ENCODE measurements at regions not wholly inside any gene's neighbourhood (a gene's known extent, or its start where the extent isn't known, plus 50 kb on each side); places are given as distances from the start of the nearest gene placed in this dataset.
"Not testable (repeated sequence)": the region's sequence is repeated elsewhere in the genome, so short reads cannot be mapped to it uniquely, and the experiment has no call there.

DNA sequence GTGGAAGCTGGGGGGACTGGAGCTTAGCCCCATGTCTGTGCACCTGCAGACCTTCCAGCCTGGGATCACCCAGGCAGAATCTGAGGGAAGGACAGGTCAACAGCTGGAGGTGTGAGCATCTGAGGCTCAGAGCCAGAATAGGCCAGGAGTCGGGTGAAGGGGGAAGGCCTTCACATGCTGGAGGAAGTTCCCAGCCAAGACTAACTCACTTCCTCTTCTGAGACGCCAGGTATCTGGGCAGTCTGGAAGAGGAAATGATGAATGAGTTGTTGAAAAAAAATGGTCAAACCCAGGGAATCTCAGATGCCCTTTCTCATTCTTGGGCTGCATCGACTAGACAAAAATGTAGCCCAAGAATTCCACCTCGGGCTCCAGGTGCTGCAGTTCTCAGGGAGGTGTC lies 73.6 kb upstream of the TIAM2 start:
- DNase-seq (ENCODE audit: low read depth), result no peak

GRCh38 chr6:154923199-154923869 lies 71.8 kb upstream of the TIAM2 start:
- no peak for DNase-seq (ENCODE audit: low read depth)

GRCh38 chr6:154925130-154925529 lies 70.0 kb upstream of the TIAM2 start:
- DNase-seq (ENCODE audit: low read depth), result no peak

DNA sequence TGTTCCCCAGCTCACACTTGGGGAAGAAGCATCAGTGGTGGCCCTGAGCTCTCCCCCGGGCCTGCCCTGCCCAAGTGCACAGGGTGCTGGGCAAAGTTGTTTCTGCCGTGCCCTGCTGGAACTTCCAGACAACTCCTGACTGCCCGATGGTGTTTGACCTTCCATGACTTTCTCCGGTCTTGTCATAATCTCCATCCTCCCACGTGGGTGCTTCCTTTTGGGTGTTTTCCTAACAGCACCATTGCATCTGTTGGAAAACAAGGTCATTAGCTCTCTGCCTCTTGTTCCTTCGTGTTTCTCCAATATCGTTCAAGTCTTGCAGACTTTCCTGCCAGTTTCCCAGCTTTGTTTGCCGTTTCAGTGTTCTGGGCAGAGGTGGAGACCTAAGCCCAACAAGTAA lies 68.7 kb upstream of the TIAM2 start:
- DNase-seq (ENCODE audit: low read depth), result no peak

GRCh38 chr6:154928325-154928922 lies 66.7 kb upstream of the TIAM2 start:
- peak; percentile 69 for DNase-seq (ENCODE audit: low read depth)

GRCh38 chr6:154930451-154930851 lies 64.7 kb upstream of the TIAM2 start:
- DNase-seq (ENCODE audit: low read depth), result no peak

GRCh38 chr6:154931711-154932424 lies 63.2 kb upstream of the TIAM2 start:
- no peak for DNase-seq (ENCODE audit: low read depth)

- peak; percentile 78 for DNase-seq (ENCODE audit: low read depth)
Measured at GRCh38 chr6:154932515-154933027, 62.5 kb upstream of the TIAM2 start.

- no peak for DNase-seq (ENCODE audit: low read depth)
Measured at GRCh38 chr6:154933181-154933827, 61.8 kb upstream of the TIAM2 start.

- no peak for DNase-seq (ENCODE audit: low read depth)
Measured at GRCh38 chr6:154937306-154938220, 57.6 kb upstream of the TIAM2 start.

DNA sequence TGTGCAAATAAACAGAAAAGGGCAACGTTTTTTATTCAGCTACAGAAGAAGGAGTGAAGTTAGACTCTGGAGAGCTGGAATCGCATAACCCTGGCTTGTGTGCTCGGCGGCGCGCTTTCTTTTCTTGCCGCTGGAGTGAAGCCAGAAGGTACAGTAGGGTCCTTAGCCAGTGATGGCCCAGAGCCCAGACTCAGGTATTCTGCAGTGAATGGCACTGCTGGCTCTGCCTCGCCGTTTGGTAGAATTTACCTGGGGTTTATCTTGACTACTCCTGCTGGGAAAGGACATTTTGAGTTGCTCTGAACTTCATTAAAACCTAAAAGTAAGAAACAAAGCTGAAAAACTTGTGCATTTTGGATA lies 56.9 kb upstream of the TIAM2 start:
- no peak for DNase-seq (ENCODE audit: low read depth)

DNA sequence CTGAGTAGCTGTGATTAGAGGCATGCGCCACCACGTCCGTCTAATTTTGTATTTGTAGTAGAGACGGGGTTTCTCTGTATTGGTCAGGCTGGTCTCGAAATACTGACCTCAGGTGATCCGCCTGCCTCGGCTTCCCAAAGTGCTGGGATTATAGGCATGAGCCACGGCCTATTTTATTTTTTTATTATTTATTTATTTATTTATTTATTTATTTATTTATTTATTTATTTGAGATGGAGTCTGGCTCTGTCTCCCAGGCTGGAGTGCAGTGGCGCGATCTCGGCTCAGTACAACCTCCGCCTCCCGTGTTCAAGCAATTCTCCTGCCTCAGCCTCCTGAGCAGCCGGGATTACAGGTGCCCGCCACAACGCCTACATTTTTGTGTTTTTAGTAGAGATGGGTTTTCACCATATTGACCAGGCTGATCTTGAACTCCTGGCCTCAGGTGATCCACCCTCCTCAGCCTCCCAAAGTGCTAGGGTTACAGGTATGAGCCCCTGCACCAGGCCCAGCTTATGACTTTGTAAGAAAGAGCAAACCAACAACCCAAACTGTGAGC lies 56.3 kb upstream of the TIAM2 start:
- not testable (repeated sequence) for DNase-seq (ENCODE audit: low read depth)

DNA sequence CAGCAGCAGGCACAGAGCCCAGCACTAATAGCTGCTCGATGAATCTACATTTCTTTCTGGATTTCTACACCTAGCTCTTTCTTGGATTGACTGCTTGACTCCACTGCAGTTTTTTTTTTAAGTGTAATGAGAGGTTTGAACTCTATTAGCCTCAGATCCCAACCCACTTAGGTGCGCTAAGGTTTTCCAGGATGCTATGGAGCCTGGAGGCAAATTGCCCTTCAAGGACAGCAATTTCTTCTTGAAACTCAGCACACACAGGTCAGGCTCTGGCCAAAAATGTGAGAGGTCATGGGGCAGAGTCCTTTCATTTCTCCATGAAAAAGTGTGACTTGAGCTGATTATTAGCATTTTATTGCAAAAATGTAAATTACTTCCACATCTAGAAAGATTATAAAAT lies 52.3 kb upstream of the TIAM2 start:
- DNase-seq (ENCODE audit: low read depth), result no peak

DNA sequence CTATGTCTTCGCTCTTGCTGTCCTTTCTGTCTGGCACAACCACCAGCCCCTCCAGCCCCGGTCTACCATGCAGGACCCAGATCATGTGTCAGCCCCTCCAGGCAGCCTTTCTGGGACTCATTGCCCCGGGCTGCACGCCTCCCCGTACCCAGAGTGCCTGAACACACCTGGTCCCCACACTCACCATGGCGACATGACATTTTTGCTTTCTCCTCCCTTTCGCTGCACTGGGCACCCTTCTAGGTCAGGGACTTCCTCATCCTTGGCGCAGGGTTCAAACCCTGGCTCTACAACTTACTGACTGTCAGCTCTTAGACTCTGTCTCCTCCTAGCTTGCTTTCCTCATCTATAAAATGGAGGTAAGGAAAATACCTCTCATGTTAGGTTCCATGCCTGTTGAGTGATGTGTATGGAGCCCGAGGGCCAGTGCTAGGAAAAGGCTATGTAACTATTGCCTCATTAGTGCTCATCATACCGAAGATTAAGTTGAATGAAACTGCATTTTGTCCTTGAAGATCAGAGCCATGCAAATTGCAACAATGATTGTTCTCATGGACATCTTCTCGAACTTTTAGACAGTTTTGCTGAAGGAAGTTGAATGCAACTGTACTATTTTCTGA lies 49.7 kb upstream of the TIAM2 start:
- DNase-seq (ENCODE audit: low read depth), result no peak
